Fibroblast of lung (primary cell): ENCODE measurements at regions not wholly inside any gene's neighbourhood (a gene's known extent, or its start where the extent isn't known, plus 50 kb on each side); places are given as distances from the start of the nearest gene placed in this dataset.

ENCODE experiments used
- DNase-seq, 2 donors: peaks; one replicate each; pipeline versions ENCODE4 v3.0.0 to v3.0.0-alpha.2; 2010; ENCODE audit warnings: low read depth in 2 of 2
- H2AFZ ChIP-seq: 2 replicates; pipeline ENCODE4 v1.5.1; 2012; ENCODE audit warnings: low read length, control low read depth, inconsistent platforms
- H3K27ac ChIP-seq: 2 replicates; pipeline ENCODE4 v1.5.1; 2011; ENCODE audit warnings: low read length, control low read depth; ENCODE audit not compliant: insufficient read depth
- H3K27me3 ChIP-seq: 2 replicates; pipeline ENCODE4 v1.5.1; 2011; ENCODE audit warnings: mild to moderate bottlenecking, low read length; ENCODE audit not compliant: control insufficient read depth, insufficient read depth
- H3K36me3 ChIP-seq: 2 replicates; pipeline ENCODE4 v1.5.1; 2011; ENCODE audit warnings: low read length; ENCODE audit not compliant: control insufficient read depth, insufficient read depth
- H3K4me1 ChIP-seq: 2 replicates; pipeline ENCODE4 v1.5.1; 2011; ENCODE audit warnings: low read length; ENCODE audit not compliant: control insufficient read depth, insufficient read depth; ENCODE audit errors: extremely low read depth
- H3K4me2 ChIP-seq: 2 replicates; pipeline ENCODE4 v1.5.1; 2011; ENCODE audit warnings: low read length, control low read depth; ENCODE audit not compliant: insufficient read depth; ENCODE audit errors: extremely low read depth
- H3K4me3 ChIP-seq, 4 experiments: fragments of 200-600 bp in 1 of 4; sonication (generic) in 1 of 4; replicated peaks in 1 of 4; 2 replicates each; pipeline ENCODE4 v1.5.1; 2011 to 2016; ENCODE audit warnings: low read length in 4 of 4, low read depth in 3 of 4, mild to moderate bottlenecking in 3 of 4, control low read depth in 2 of 4, inconsistent platforms in 1 of 4, mixed read lengths in 1 of 4; ENCODE audit not compliant: insufficient read depth in 1 of 4; ENCODE audit errors: control extremely low read depth in 1 of 4
- H3K79me2 ChIP-seq: 2 replicates; pipeline ENCODE4 v1.5.1; 2012; ENCODE audit warnings: mild to moderate bottlenecking, low read length, inconsistent platforms; ENCODE audit not compliant: control insufficient read depth, insufficient read depth
- H3K9ac ChIP-seq: 2 replicates; pipeline ENCODE4 v1.5.1; 2011; ENCODE audit warnings: mild to moderate bottlenecking, low read length, control low read depth; ENCODE audit not compliant: insufficient read depth
- H3K9me3 ChIP-seq: 2 replicates; pipeline ENCODE4 v1.5.1; 2012; ENCODE audit warnings: low read depth, low read length; ENCODE audit not compliant: control insufficient read depth, insufficient read depth
- H4K20me1 ChIP-seq: 2 replicates; pipeline ENCODE4 v1.5.1; 2011; ENCODE audit warnings: low read length; ENCODE audit not compliant: control insufficient read depth, insufficient read depth; ENCODE audit errors: extremely low read depth
- EZH2 ChIP-seq: IDR thresholded peaks from 2 replicates; pipeline ENCODE4 v1.5.1; 2012; ENCODE audit warnings: low read length, control low read depth, mild to moderate bottlenecking; ENCODE audit errors: missing control alignments
- TF ChIP-seq, protein P1 (sequence below), 2 donors: IDR thresholded peaks in 1 of 2; conservative IDR thresholded peaks in 1 of 2; 1 replicate in 1 of 2; 2 replicates in 1 of 2; pipeline ENCODE4 v1.5.1; 2011 to 2012; ENCODE audit warnings: low read length in 2 of 2, control low read depth in 1 of 2, inconsistent platforms in 1 of 2, low read depth in 1 of 2, mild to moderate bottlenecking in 1 of 2

DNA sequence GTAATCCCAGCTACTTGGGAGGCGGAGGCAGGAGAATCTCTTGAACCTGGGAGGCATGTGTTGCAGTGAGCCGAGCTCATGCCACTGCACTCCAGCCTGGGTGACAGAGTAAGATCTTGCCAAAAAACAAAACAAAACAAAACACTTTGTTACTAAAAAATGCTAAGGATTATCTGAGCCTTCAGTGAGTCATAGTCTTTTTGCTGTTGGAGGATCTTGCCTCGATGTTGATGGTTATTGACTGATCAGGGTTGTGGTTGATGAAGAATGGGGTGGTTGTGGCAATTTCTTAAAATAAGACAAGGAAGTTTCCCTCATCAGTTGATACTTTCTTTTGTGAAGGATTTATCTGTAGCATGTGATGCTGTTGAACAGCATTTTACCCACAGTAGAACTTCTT lies 196.8 kb upstream of the HDDC2 start:
- no peak overlapping the region for H3K4me2 ChIP-seq
- DNase-seq = no peak

DNA sequence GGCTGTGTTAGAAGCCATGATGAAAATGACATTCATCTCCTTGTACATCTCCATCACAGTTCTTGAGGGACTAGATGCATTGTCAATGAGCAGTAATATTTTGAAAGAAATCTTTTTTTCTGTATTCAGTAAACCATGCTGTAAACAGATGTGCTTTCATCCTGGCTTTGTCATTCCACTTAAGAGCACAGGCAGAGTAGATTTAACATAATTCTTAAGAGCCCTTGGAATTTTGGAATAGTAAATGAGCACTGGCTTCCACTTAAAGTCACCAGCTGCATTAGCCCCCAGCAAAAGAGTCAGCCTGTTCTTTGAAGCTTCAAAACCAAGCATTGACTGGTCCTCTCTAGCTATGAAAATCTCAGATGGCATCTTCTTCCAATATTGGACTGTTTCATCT lies 197.8 kb upstream of the HDDC2 start:
- no peaks in the 10 kb centered on the region for H3K9me3 ChIP-seq
- no peak overlapping the region for H2AFZ ChIP-seq
- no peak for TF ChIP-seq EZH2
- TF ChIP-seq, protein P1, sequence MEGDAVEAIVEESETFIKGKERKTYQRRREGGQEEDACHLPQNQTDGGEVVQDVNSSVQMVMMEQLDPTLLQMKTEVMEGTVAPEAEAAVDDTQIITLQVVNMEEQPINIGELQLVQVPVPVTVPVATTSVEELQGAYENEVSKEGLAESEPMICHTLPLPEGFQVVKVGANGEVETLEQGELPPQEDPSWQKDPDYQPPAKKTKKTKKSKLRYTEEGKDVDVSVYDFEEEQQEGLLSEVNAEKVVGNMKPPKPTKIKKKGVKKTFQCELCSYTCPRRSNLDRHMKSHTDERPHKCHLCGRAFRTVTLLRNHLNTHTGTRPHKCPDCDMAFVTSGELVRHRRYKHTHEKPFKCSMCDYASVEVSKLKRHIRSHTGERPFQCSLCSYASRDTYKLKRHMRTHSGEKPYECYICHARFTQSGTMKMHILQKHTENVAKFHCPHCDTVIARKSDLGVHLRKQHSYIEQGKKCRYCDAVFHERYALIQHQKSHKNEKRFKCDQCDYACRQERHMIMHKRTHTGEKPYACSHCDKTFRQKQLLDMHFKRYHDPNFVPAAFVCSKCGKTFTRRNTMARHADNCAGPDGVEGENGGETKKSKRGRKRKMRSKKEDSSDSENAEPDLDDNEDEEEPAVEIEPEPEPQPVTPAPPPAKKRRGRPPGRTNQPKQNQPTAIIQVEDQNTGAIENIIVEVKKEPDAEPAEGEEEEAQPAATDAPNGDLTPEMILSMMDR (conservative IDR thresholded peaks at IDR 0.05 in 1 of 2, IDR thresholded peaks at IDR 0.05 in 1 of 2; ENCODE audit: low read depth in 1 of 2, low read length in 2 of 2) = no peak
- no peak overlapping the region for H3K4me3 ChIP-seq
- no peak overlapping the region for H3K27ac ChIP-seq
- no peak for DNase-seq
- no peaks in the 10 kb centered on the region for H3K79me2 ChIP-seq
- H3K27me3 ChIP-seq = no peaks in the 10 kb centered on the region
- H3K4me1 ChIP-seq = no peaks in the 10 kb centered on the region
- no peak overlapping the region for H3K9ac ChIP-seq
- H3K4me2 ChIP-seq = no peak overlapping the region
- H4K20me1 ChIP-seq = no peaks in the 10 kb centered on the region
- H3K36me3 ChIP-seq = no peaks in the 10 kb centered on the region

More for the DNA sequence above, 196.8 kb upstream of the HDDC2 start:
- H3K9me3 ChIP-seq = no peaks in the 10 kb centered on the region
- H3K27me3 ChIP-seq = no peaks in the 10 kb centered on the region
- TF ChIP-seq, protein P1 (conservative IDR thresholded peaks at IDR 0.05 in 1 of 2, IDR thresholded peaks at IDR 0.05 in 1 of 2; ENCODE audit: low read depth in 1 of 2, low read length in 2 of 2) = no peak
- no peak for TF ChIP-seq EZH2
- H3K4me3 ChIP-seq = no peak overlapping the region
- no peaks in the 10 kb centered on the region for H3K79me2 ChIP-seq
- no peak overlapping the region for H2AFZ ChIP-seq
- no peaks in the 10 kb centered on the region for H3K36me3 ChIP-seq
- no peaks in the 10 kb centered on the region for H4K20me1 ChIP-seq
- H3K9ac ChIP-seq = no peak overlapping the region
- H3K4me1 ChIP-seq = no peaks in the 10 kb centered on the region
- H3K27ac ChIP-seq = no peak overlapping the region

DNA sequence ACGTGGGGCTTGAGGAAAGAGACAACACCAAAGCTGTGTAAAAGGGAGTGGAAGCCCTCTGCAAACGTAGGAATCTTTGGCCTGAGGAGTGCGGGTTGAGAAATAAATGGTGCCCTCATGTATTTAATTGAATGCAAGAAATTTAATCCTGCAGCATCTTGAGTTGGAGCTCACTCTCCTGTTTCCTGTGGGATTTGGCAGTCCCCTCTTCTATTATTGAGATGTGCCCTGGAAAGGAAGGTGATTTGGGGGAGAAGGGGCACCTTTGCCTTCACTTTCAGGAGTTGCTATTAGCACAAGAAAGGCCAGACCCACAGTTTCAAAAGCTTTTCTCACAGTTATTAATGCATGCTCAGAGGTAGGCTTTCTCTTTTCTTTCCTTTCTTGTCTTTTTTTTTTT lies 201.4 kb upstream of the HDDC2 start:
- H3K4me1 ChIP-seq = no peaks in the 10 kb centered on the region
- no peak overlapping the region for H3K9ac ChIP-seq
- TF ChIP-seq, protein P1 (conservative IDR thresholded peaks at IDR 0.05 in 1 of 2, IDR thresholded peaks at IDR 0.05 in 1 of 2; ENCODE audit: low read depth in 1 of 2, low read length in 2 of 2) = no peak
- TF ChIP-seq EZH2 = no peak
- DNase-seq = no peak
- H3K4me3 ChIP-seq = no peak overlapping the region
- H3K79me2 ChIP-seq = no peaks in the 10 kb centered on the region
- no peaks in the 10 kb centered on the region for H4K20me1 ChIP-seq
- no peaks in the 10 kb centered on the region for H3K9me3 ChIP-seq
- no peak overlapping the region for H3K4me2 ChIP-seq
- H3K27me3 ChIP-seq = no peaks in the 10 kb centered on the region
- H3K27ac ChIP-seq = no peak overlapping the region
- no peaks in the 10 kb centered on the region for H3K36me3 ChIP-seq
- no peak overlapping the region for H2AFZ ChIP-seq
